ENCODE measurements at regions not wholly inside any gene's neighbourhood (a gene's known extent, or its start where the extent isn't known, plus 50 kb on each side); places are given as distances from the start of the nearest gene placed in this dataset.

- TF ChIP-seq POLR2A (IDR thresholded peaks at IDR 0.05) (no peak), POLR2AphosphoS5 (IDR thresholded peaks at IDR 0.05) (no peak), CTCF (IDR thresholded peaks at IDR 0.05) (no peak), EP300 (IDR thresholded peaks at IDR 0.05) (no peak)
Observed at GRCh38 chr10:108465871-108466641, 1301.5 kb upstream of the SORCS1 start.

Data from upper lobe of left lung (tissue), 4 donors.